Stimulated activated CD8-positive, alpha-beta memory T cell treated with anti-CD3 and anti-CD28 coated beads, Interleukin-15, amount 100 ng/mL, for 24 hours (primary cell): ENCODE measurements at regions not wholly inside any gene's neighbourhood (a gene's known extent, or its start where the extent isn't known, plus 50 kb on each side); places are given as distances from the start of the nearest gene placed in this dataset.

Experiments used
- DNase-seq: peaks from one replicate; pipeline ENCODE4 v3.0.0-alpha.2; 2020; ENCODE audit warnings: low read depth

DNA sequence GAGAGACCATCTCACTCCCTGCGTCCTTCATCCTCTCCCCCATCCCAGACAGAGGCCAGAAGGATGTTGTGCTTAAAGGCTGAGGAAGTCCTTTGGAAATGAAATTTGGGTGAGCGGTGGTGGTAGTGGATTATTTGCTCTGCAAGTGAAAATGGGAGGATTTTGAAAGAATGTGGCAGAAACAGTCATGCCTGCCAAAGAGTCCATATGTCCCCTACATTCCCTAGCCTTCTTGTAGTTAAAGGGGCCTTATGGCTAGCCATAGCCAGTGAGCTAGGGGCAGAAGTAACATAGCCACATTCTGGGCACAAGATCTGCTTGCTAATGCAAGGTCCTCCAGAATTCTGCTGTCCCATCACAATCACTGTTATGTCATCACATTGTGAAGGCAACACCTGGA is 360.2 kb upstream of the TSHZ3 start:
- DNase-seq = no peak

DNA sequence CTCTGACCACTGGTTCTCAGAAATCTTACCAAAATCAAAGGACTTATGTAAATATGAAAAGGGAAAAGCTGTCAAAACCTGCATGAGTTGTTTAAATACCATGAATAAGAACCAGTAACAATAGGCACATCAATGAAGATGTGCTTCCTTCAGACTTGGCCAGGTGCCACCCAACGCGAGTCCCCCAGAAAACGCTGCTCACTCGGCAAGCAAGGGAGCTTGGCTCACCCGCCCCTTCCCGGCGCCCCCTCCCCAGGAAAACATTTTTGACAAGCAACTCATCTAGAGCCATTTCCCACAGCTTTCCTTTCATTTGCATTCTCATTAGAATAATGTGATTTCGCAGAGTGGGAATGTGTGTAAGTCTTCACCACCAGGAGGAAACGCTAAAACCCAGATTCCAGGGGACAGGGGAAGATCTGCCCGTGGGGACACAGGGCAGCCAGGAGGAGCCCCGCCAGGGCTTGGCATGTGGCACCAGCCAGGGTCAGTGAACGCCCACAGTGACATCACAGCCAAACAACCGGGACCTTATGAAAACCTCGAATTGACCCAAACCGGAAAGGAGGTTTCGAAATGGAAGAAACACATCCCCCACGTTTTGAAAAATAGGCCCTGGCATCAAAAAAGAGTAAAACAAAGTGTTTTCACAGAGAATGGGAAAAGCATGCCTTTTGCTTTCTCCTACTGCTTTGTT is 366.2 kb upstream of the TSHZ3 start:
- no peak for DNase-seq

DNA sequence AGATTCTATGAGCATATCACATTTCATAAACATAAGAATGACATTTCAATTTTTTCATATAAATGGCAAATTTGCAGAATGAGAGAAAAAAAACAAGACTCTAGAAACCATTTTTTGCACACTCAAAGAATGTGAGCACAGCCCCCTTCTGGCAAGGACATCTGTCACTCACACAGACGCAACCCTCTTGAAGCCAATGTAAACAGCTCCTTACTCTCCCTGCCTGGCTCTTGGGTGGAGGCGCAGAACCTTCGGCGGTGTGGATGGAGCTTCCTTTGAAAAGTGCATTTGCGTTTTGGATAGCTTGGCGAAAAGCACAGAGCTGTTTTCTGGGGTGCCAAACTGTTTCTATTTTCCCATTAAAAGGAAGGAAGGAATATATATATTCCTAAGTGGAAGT is 367.6 kb upstream of the TSHZ3 start:
- no peak for DNase-seq

DNA sequence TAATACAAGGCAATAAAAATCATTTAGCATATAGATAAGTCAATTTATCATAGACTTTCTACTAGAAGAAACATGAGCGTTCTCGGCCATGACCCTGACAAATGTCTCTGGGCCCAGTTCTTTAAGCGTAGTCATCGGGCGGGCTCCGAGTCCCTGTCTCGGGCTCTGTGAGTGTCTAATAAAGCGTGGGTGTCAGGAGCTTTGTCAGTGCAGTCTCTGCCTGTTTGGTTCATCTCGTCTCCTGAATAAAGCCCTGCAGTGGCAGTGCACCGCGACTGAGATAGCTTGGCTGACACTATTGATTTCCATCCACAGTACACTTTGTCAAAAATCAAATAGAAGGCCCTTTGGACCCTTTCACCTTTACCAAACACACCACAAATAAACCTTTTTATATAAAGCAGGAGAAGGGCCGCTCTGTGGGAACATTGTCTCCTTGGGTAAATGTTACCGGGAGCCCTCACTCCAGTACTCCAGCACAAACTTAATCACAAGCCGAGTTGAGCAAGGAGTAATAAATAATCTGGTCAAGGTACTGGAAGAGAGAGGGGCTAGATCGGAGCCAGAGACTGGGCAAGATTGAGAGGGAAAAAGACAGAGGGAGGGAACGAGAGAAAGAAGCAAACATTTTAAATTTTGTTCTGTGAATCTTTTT is 368.2 kb upstream of the TSHZ3 start:
- DNase-seq = no peak

DNA sequence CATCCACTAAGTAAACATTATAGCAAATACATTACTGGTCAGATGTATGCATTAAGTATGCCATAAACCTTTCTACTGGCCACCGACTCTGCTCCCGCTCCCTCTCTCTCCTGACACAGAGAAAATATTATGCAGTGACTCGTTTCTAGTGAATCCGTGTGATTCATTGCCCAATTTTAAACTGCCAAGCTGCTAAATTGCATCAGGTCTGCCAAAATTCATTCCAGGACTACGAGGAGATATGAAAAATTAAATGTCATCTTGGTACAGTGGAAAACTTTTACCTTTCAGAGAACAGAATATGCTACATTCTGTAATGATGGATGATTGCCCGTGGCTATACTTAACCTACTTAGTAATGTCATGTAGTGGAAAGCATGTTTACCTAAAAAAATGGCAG is 368.8 kb upstream of the TSHZ3 start:
- DNase-seq = no peak

DNA sequence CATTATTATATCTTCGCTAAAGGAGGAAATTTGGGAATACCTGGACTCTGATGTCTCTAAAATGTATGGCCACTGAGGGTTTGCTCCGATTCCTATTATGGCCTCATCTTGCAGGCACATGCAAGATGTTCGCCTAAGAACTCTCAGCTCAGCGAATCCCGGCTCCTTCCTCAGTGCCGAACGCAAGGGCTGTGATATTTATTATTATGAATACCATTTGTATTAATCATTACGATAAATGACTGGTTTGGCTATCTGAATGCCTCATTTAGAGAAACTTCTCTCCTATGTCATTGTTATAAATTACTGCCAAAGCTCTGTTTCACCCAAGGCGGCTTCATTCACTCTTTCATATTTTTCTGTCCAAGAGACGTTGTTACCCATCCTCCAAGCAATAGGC is 369.7 kb upstream of the TSHZ3 start:
- no peak for DNase-seq

DNA sequence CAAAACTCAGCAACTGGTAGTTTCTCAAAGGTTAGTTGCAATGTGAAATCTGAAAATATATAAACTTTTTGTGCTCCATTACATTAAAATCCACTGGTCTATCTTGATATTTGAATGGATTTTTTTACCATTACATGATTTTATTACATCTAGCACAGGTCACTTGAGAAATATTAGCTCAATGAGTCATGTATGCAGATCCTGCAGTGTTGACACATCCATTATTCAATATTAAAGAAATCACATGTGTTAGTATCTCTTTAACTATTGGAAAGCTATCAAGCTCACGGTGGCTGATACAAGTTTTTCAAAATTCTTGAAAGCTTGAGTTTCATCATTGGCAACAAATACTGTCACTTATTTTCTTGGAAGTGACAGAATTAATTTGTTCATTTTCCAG is 373.9 kb upstream of the TSHZ3 start:
- DNase-seq = no peak

DNA sequence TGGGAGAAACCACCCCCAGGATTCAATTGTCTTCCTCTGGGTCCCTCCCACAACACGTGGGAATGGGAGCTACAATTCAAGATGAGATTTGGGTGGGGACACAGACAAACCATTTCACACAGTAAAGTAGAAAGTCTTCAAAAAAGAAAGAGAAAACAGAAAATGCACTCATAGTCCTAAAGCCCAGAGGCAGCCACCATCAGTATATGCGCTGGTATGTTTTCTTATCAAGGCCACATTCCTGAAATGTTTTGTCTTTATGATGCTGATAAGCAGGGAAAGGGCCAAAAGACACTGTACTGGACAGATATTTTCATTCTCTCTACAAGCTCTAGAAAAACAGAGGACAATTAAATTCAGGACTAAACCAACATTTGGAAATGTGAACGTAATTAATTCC is 375.8 kb upstream of the TSHZ3 start:
- DNase-seq = no peak

DNA sequence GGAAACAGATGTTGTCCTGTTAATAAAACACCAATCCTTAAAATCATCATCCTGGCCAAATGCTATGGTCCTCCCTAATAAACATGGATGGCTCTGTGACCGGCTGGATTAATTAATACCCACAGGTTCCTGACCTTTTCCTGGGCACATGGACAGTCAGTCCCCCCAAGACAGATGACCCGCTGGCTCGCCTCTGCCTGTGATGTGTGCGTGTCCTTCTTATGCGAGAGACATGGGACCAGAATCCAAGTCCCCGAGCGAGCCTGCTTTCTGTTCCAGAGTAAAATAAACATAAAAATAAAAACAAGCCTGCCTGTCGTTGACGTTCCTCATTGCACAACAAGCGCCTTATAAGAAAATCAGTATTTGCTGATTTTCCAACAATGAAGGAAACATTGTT is 378.3 kb upstream of the TSHZ3 start:
- no peak for DNase-seq

DNA sequence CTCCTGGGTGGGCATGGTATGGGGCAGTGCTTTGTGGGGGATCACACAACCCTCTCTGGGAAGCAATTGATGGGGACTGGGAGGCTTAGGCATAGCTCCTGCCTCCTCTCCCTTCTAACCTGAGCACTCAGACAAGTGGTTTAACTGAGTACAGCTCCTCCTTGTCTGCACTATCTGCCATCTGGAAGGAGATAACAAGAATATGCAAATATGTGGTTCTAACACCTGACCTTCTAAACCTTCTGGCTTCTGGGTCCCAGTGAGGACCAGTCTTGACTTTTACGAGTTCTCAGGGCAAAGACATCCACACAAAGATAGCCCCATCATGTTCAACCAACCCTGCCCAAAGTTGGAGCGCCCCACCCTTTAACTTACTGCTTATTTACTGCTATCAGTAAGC is 381.0 kb upstream of the TSHZ3 start:
- DNase-seq = no peak

DNA sequence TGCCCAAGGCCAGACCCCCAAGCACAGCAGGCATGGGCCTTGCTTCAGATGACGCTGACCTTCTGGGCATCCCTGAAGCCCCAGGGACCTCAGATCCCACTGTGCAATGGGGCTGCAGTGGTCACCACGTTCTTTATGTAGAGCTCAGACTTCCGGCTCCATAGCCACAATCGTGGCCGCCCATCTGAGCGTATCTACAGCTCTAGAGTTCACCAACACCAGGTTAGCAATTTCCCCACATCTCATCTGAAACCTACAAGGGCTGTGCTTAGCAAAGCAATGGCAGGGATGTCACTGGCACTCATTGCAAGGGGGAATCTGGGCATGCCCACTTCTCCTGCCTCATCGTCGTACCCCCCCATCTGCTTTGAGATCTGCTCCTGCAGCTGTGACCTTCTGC is 384.4 kb upstream of the TSHZ3 start:
- no peak for DNase-seq

DNA sequence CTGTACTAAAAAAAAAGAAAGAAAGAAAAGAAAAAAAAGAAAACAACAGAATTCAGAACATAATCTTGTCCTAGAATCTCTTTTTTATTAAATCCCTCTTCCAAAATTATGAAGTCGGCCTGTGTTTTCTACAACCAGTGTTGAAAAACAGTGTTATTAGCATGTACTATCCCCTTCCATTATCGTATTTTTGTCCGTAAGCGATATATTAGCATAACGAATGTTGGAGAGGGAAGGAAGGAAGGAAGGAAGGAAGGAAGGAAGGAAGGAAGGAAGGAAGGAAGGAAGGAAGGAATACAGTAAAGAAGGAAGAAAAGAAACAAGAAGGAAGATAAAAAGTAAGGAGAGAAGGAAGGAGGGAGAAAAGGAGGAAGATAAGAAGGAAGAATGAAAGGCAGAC is 393.0 kb upstream of the TSHZ3 start:
- no peak for DNase-seq

DNA sequence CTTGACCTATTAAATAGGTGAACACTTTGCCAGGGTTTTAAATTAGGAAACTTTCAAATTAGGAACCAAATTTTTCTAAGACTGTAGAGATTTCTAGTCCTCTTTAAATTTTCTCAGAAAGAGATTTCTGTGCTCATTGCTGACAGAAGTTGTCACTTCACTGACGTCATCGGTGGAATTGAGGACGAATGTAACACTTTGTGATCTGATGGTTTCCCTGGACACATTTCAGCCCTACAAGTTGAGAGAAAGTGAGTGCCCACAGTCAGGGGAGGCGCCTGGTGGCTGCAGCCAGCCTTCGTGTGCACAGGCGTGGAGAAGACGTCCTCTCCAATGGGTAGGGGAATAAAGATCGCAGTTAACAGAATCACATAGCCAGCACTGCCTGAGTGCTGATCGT is 396.5 kb upstream of the TSHZ3 start:
- DNase-seq = no peak

DNA sequence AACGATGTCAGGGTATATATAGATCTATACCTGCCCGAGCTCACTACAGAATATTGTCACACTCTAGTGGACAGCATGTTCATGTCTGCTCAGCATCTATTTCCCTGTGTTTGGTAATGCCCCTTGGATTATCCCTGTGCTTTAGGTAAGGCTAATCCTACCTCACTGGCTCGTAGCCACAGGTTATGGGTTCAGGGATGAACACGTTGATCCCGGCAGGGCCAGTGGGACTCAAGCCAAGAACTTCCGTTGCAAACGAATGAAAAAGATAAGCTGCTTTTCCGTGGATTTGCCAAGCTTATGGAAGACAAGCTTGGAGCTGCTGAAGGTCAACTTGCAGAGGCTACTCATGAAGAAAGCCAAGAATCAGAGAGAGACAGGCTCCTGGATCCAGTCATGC is 400.0 kb upstream of the TSHZ3 start:
- no peak for DNase-seq

DNA sequence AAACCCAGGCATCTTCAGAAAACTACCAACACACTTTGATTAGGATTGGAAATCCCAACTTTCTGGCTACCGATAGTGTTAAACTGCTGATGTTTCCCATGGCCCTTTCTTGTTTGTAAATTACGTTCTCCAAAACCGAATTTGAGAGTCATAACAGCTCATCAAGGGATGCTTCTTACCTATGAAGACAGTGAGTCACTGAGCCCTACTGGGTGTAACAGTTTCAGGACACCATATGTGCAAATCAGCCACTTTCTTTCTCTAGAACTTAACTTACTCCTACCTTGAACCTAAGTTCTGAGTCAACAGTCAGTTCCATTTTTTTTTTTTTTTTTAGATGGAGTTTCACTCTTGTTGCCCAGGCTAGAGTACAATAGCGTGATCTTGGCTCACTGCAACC is 410.1 kb upstream of the TSHZ3 start:
- no peak for DNase-seq

DNA sequence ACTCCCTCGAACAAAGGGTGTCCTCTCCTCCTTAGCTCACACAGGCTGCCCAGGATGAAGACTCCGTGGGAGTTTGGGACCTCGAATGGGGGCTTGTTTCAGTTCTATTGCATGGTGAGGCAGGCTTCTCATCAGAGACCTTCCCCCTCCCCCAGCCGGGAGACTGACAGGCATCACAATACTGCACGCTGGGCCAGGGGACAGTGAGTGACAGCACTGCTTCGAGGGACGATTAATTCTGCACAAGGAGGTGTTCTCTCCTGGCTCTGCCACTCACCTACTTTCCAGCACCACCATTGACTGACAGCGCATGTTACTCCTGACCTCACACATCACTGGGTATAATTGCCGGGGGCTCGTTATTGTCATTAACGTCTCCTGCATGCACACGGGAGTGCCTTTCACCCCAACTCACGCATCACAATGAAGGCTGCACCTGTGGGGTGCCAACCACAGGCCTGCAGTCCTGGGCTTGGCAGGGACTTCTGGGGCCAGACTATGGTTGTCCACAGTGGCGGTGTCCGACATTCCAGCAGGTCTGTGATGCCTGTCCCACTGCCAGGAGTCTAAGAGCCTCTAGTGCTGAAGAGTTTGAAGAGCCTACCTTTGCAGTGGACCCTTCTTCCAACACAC is 412.2 kb upstream of the TSHZ3 start:
- DNase-seq = no peak

DNA sequence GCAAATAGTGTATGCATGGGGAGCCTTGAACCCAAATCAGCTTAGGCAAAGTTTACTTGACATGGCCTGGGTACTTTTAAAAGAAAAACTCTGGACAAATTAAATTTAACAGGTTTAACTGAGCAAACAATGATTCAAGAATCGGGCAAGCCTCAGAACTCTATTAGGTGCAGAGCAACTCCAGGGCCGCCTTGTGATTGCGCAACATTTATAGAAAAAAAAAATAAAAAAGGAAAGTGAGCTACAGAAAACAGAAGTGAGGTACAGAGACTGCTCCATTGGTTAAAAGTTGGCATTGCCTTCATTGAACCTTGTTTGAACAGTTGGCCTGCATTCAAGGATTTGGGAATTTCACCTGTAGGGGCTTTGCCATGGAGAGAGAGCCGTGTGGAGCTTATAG is 421.0 kb upstream of the TSHZ3 start:
- DNase-seq = no peak

DNA sequence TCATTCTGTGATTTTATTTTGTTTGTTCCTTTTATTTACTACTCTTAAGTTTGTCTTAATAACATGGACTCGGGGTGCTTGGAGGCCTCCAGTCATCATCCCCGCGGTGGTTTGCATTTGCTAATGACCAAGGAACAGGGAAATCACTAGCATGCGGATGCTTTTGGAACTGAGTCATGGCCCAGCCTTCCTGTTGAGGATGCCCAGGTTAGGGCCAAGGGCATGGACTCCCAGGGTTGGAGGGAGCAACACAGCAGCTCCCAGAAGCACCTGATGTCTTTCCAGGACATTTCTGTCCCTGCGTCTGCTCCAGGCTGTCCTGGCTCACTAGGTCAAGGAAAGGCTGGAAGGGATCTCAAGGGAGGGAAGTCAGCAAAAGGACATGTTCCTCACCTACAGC is 423.7 kb upstream of the TSHZ3 start:
- DNase-seq = no peak

DNA sequence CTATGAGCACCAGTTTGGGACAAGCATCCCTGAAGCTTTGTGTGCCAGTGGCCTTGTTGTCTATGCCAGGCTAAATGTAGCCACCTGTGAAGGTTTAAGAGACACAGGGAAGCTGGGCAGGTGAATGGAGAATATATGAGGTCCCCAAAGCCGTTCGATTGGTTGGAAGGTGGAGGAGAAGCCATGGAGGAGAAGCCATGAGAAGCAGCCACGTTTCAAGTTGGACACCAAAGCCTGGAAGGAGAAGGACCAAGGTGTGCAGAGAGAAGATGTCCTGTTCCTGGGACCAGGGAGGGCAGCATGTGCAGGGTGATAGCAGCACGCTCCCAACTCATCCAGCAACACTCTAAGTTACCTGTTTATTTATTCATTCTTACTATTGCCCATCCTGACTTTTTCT is 432.3 kb upstream of the TSHZ3 start:
- no peak for DNase-seq

DNA sequence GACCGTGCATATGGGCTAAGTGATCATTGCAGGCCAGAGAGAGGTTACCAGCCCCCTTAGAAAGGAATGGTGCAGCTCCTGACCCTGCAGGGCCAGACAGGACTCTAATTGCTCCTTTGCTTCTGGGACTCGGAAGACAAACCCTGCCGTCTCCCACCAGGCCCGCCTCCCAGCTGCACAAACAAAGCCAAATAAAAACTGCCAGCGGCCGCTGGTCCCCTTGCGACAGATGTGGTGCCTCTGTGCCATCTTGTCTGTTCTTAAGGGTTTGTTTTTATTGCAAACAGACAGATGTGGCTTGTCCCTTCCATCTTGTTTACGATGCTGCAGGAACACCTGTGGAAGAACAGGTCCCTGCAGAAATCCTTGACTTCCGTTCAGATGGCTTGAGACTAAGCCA is 434.4 kb upstream of the TSHZ3 start:
- no peak for DNase-seq

DNA sequence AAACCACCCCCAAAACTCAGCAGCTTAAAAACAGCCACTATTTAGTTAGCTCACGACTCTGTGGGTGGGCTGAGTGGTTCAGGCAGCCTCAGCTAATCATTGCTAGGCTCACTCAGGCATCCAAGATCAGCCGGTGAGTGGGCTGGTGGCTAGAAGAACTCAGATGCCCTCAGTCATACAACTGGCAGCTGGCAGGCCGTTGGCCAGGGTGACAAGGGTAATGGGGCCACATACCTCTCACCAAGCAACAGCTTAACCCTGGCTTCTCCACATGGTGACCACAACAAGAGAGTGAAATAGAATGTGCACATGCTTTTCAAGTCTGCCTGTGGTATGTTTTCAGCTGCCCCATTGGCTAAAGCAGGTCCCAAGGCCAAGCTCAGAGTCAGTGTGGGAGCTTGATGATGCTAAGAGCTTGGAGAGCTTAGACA is 435.4 kb upstream of the TSHZ3 start:
- no peak for DNase-seq

DNA sequence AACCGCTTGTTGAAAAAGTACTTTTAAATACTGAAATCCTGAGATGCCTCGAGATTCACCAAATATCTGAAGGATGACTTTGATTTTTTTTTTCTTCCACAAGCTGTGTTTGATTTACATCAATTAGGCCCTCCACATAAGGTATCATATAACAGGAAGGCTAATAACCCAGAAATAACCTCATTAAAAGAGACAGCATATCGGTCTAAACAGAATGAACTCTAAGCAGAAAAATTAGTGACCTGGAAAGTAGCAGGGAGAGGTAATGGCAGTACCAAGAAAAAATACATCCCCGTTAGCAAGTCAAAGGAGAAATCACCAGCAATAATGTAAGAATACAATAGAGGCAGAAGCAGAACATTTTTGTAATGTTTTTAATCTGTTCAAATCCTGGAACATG is 452.4 kb upstream of the TSHZ3 start:
- no peak for DNase-seq

DNA sequence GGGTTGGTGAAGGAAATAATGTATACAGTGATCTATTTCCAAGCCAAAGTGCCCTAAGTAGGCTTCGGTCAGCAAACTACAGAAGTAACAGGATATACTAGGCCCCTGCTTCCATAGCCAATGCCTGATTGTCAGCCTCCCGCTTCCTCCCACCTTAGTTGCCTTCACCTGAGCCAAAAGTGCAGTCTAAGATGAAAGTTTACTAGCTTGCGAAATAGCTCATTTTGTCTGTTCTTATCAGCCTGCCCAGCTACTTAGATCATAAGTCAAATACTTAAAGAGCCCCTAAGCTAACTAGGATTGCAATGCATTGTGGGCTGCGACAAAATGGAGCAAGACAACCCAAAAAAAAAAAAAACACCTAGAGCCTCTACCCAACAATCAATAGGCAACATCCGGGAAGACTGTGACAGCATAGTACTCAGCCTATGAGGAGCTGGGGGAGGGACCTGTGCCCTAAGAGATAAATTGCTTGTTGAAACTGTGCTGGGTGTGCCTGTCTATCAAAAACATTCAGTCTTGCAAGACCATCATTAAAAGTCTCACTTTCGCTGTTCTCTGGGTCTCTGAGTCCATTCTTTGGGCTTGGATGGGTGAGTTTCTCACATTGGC is 454.7 kb upstream of the TSHZ3 start:
- DNase-seq = no peak
